ENCODE measurements at regions not wholly inside any gene's neighbourhood (a gene's known extent, or its start where the extent isn't known, plus 50 kb on each side); places are given as distances from the start of the nearest gene placed in this dataset.

- no peak for DNase-seq (ENCODE audit: low read depth)
- in situ Hi-C loops (cut with HindIII; ENCODE audit: low pct_unique_long_range_greater_than_20kb, low sequenced_read_pairs): loop anchor here (5.0 kb wide), 1 partner anchor 211 kb away; the partner anchor contains the start of gene TNFRSF21
Measured at GRCh38 chr6:47096211-47096895, 54.2 kb upstream of the ADGRF1 start.

GRCh38 chr6:47094241-47094925 lies 52.3 kb upstream of the ADGRF1 start:
- in situ Hi-C loops (cut with HindIII; ENCODE audit: low pct_unique_long_range_greater_than_20kb, low sequenced_read_pairs): no loop called here
- no peak for DNase-seq (ENCODE audit: low read depth)

- DNase-seq (ENCODE audit: low read depth): no peak
- in situ Hi-C loops (cut with HindIII; ENCODE audit: low pct_unique_long_range_greater_than_20kb, low sequenced_read_pairs): no loop called here
Measured at GRCh38 chr6:47093169-47093568, 51.0 kb upstream of the ADGRF1 start.

GRCh38 chr6:47091886-47092668 lies 49.9 kb upstream of the ADGRF1 start:
- in situ Hi-C loops (cut with HindIII; ENCODE audit: low pct_unique_long_range_greater_than_20kb, low sequenced_read_pairs): no loop called here

More at GRCh38 chr6:47091886-47092668, 49.9 kb upstream of the ADGRF1 start:
- no peak for DNase-seq (ENCODE audit: low read depth)

All from Caki2 (cell line).